GM23338 (cell line): ENCODE measurements at regions not wholly inside any gene's neighbourhood (a gene's known extent, or its start where the extent isn't known, plus 50 kb on each side); places are given as distances from the start of the nearest gene placed in this dataset.

Source experiments
- ATAC-seq: fragments of 200-7000 bp; cut with Tn5 transposase; 3 replicates; pipeline ENCODE4 v1.9.1; 2020
- DNase-seq: peaks from one replicate; pipeline ENCODE4 v3.0.0-alpha.2; 2015; ENCODE audit warnings: low spot score
- H2AFZ ChIP-seq: fragments of 200-600 bp; sonication (generic); 2 replicates; pipeline ENCODE4 v1.8.0; 2016; ENCODE audit warnings: antibody characterized with exemption, mild to moderate bottlenecking, moderate library complexity
- H3F3A ChIP-seq: fragments of 200-600 bp; sonication (generic); replicated peaks from 2 replicates; pipeline ENCODE4 v1.8.0; 2017; ENCODE audit warnings: antibody characterized with exemption, mixed run types, low read depth
- H3K27ac ChIP-seq: fragments of 200-600 bp; sonication (generic); 2 replicates; pipeline ENCODE4 v1.6.1; 2016; ENCODE audit warnings: low read depth
- H3K27me3 ChIP-seq: fragments of 200-600 bp; sonication (generic); 2 replicates; pipeline ENCODE4 v1.8.0; 2016; ENCODE audit warnings: mild to moderate bottlenecking, mixed run types, moderate library complexity; ENCODE audit not compliant: insufficient read depth
- H3K36me3 ChIP-seq: fragments of 200-600 bp; sonication (generic); 2 replicates; pipeline ENCODE4 v1.8.0; 2016; ENCODE audit warnings: mild to moderate bottlenecking; ENCODE audit not compliant: insufficient read depth
- H3K4me1 ChIP-seq: fragments of 200-600 bp; sonication (generic); 2 replicates; pipeline ENCODE4 v1.8.0; 2016; ENCODE audit warnings: mild to moderate bottlenecking, moderate library complexity; ENCODE audit not compliant: insufficient read depth
- H3K4me2 ChIP-seq: fragments of 200-600 bp; sonication (generic); 2 replicates; pipeline ENCODE4 v1.7.1; 2017; ENCODE audit warnings: mixed run types
- H3K4me3 ChIP-seq: fragments of 200-600 bp; sonication (generic); 2 replicates; pipeline ENCODE4 v1.6.1; 2016; ENCODE audit warnings: mixed run types
- H3K79me2 ChIP-seq: fragments of 200-600 bp; sonication (generic); replicated peaks from 2 replicates; pipeline ENCODE4 v1.8.0; 2017; ENCODE audit warnings: mild to moderate bottlenecking; ENCODE audit not compliant: insufficient read depth
- H3K9me2 ChIP-seq: fragments of 200-600 bp; sonication (generic); 2 replicates; pipeline ENCODE4 v1.8.0; 2017; ENCODE audit not compliant: insufficient read depth
- H4K20me1 ChIP-seq: fragments of 200-600 bp; sonication (generic); replicated peaks from 2 replicates; pipeline ENCODE4 v1.8.0; 2017; ENCODE audit warnings: mild to moderate bottlenecking; ENCODE audit not compliant: insufficient read depth
- H3K27ac Mint-ChIP-seq: 2 replicates; pipeline ENCODE4 v1.8.0; 2020; ENCODE audit warnings: inconsistent platforms, mild to moderate bottlenecking, moderate library complexity, mixed read lengths
- H3K27me3 Mint-ChIP-seq: 3 replicates; pipeline ENCODE4 v1.8.0; 2022; ENCODE audit warnings: low read depth, mild to moderate bottlenecking, moderate library complexity, mixed read lengths, inconsistent platforms; ENCODE audit not compliant: insufficient read depth, poor library complexity
- H3K36me3 Mint-ChIP-seq: 3 replicates; pipeline ENCODE4 v1.8.0; 2021; ENCODE audit warnings: low read depth, mild to moderate bottlenecking, inconsistent platforms, moderate library complexity, mixed read lengths
- H3K4me1 Mint-ChIP-seq: 3 replicates; pipeline ENCODE4 v1.8.0; 2020; ENCODE audit warnings: mild to moderate bottlenecking, inconsistent platforms, mixed read lengths
- H3K4me3 Mint-ChIP-seq: 3 replicates; pipeline ENCODE4 v1.8.0; 2021; ENCODE audit warnings: moderate library complexity, mild to moderate bottlenecking, inconsistent platforms, mixed read lengths
- H3K9me3 Mint-ChIP-seq: 3 replicates; pipeline ENCODE4 v1.8.0; 2020; ENCODE audit warnings: moderate library complexity, mild to moderate bottlenecking, inconsistent platforms, mixed read lengths
- CREB1 ChIP-seq: fragments of 250-450 bp; sonication (Bioruptor Pico); IDR thresholded peaks from 2 replicates; pipeline ENCODE4 v1.5.0; 2020; ENCODE audit warnings: low read depth, mild to moderate bottlenecking, moderate library complexity
- EZH2 ChIP-seq: fragments of 200-600 bp; sonication (generic); IDR thresholded peaks from one replicate; pipeline ENCODE4 v1.8.0; 2017; ENCODE audit warnings: antibody characterized with exemption, mild to moderate bottlenecking, low read depth; ENCODE audit not compliant: unreplicated experiment
- EZH2phosphoT487 ChIP-seq: fragments of 200-600 bp; sonication (generic); IDR thresholded peaks from one replicate; pipeline ENCODE4 v1.8.1; 2018; ENCODE audit warnings: antibody characterized with exemption; ENCODE audit not compliant: unreplicated experiment
- JUNB ChIP-seq: IDR thresholded peaks from one replicate; pipeline ENCODE4 v1.6.1; 2016; ENCODE audit warnings: antibody characterized with exemption; ENCODE audit not compliant: unreplicated experiment
- NANOG ChIP-seq: IDR thresholded peaks from 2 replicates; pipeline ENCODE4 v1.6.1; 2016; ENCODE audit warnings: antibody characterized with exemption, borderline replicate concordance
- POLR2AphosphoS5 ChIP-seq: IDR thresholded peaks from 2 replicates; pipeline ENCODE4 v1.6.1; 2016; ENCODE audit warnings: antibody characterized with exemption, low read depth
- STAT1 ChIP-seq: IDR thresholded peaks from one replicate; pipeline ENCODE4 v1.6.1; 2016; ENCODE audit warnings: antibody characterized with exemption; ENCODE audit not compliant: unreplicated experiment
- ZNF114 ChIP-seq: fragments of 250-450 bp; sonication (Bioruptor Pico); IDR thresholded peaks from 2 replicates; pipeline ENCODE4 v1.5.0; 2020; ENCODE audit warnings: mild to moderate bottlenecking, moderate library complexity
- ZNF331 ChIP-seq: fragments of 250-450 bp; sonication (Bioruptor Pico); IDR thresholded peaks from 2 replicates; pipeline ENCODE4 v1.5.0; 2020; ENCODE audit warnings: low read depth, mild to moderate bottlenecking, moderate library complexity
- TF ChIP-seq, protein P1 (sequence below), 2 experiments: fragments of 200-600 bp in 1 of 2; sonication (generic) in 1 of 2; conservative IDR thresholded peaks; 2 replicates each; pipeline versions ENCODE4 v1.5.1 to v1.6.1; 2016 to 2017; ENCODE audit warnings: antibody characterized with exemption in 2 of 2, low read depth in 2 of 2, mild to moderate bottlenecking in 2 of 2, moderate library complexity in 1 of 2
- TF ChIP-seq, protein P2 (sequence below): IDR thresholded peaks from one replicate; pipeline ENCODE4 v1.6.1; 2018; ENCODE audit warnings: antibody characterized with exemption; ENCODE audit not compliant: unreplicated experiment
- TF ChIP-seq, protein P3 (sequence below): IDR thresholded peaks from 2 replicates; pipeline ENCODE4 v1.6.1; 2016; ENCODE audit warnings: antibody characterized with exemption
- TF ChIP-seq, protein P4 (sequence below): fragments of 250-450 bp; sonication (Bioruptor Pico); IDR thresholded peaks from 2 replicates; pipeline ENCODE4 v1.5.0; 2020; ENCODE audit warnings: mild to moderate bottlenecking, moderate library complexity

DNA sequence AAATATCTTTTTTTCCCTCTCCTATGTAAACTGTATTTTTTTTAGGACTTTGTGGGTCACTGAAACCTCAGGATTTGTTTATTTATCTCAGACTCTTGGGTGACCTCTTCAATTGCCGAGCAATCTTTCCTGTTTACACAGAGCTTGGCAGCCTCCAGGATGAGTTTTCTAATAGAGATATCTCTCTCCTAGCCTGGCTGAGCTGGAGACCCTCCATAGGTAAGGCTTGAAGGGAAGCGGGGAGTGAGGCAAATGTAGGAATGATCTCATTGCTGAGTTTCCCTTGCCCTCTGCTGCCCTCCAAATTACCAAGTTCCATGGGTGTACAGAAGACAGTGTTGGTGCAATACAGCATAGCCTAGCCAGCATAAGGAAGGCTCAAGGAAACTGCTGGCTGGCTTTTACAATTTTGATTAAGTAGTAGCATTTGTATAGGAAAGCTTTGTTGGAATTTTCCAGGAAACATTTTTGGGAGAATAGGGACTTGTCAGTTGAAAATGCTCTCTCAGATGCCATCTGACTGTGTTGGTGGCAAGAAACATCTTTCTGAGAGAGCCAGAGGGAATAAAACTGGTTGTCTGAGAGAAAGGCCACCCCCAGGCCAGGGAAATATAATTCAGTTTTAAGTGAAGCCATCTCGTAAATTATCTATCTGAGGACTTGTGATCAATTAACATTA is 116.0 kb downstream of the NMUR2 start:
- Histone ChIP-seq H4K20me1 (no peaks in the 10 kb centered on the region), H3K4me1 (no peaks in the 10 kb centered on the region), H3K9me2 (no peaks in the 10 kb centered on the region), H3K79me2 (no peaks in the 10 kb centered on the region), H3K27me3 (no peaks in the 10 kb centered on the region), H2AFZ (no peak overlapping the region), H3K4me2 (no peak overlapping the region), H3K4me3 (no peak overlapping the region), H3K27ac (no peak overlapping the region), H3F3A (no peaks in the 10 kb centered on the region), H3K36me3 (no peaks in the 10 kb centered on the region)
- peaks cover 4% of the 10 kb centered on the region; the same call in 1 of the 3 replicates for H3K4me1 Mint-ChIP-seq
- H3K36me3 Mint-ChIP-seq = no peaks in the 10 kb centered on the region
- no peak overlapping the region for H3K4me3 Mint-ChIP-seq
- no peak for ATAC-seq
- no peak for TF ChIP-seq NANOG
- TF ChIP-seq, protein P1, sequence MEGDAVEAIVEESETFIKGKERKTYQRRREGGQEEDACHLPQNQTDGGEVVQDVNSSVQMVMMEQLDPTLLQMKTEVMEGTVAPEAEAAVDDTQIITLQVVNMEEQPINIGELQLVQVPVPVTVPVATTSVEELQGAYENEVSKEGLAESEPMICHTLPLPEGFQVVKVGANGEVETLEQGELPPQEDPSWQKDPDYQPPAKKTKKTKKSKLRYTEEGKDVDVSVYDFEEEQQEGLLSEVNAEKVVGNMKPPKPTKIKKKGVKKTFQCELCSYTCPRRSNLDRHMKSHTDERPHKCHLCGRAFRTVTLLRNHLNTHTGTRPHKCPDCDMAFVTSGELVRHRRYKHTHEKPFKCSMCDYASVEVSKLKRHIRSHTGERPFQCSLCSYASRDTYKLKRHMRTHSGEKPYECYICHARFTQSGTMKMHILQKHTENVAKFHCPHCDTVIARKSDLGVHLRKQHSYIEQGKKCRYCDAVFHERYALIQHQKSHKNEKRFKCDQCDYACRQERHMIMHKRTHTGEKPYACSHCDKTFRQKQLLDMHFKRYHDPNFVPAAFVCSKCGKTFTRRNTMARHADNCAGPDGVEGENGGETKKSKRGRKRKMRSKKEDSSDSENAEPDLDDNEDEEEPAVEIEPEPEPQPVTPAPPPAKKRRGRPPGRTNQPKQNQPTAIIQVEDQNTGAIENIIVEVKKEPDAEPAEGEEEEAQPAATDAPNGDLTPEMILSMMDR (conservative IDR thresholded peaks at IDR 0.05; ENCODE audit: low read depth in 2 of 2) = no peak
- TF ChIP-seq ZNF331 (CRISPR knock-in tag) = no peak
- no peak for TF ChIP-seq EZH2
- no peak for TF ChIP-seq CREB1 (CRISPR knock-in tag)
- TF ChIP-seq EZH2phosphoT487 = no peak
- no peak for TF ChIP-seq ZNF114
- TF ChIP-seq, protein P2, sequence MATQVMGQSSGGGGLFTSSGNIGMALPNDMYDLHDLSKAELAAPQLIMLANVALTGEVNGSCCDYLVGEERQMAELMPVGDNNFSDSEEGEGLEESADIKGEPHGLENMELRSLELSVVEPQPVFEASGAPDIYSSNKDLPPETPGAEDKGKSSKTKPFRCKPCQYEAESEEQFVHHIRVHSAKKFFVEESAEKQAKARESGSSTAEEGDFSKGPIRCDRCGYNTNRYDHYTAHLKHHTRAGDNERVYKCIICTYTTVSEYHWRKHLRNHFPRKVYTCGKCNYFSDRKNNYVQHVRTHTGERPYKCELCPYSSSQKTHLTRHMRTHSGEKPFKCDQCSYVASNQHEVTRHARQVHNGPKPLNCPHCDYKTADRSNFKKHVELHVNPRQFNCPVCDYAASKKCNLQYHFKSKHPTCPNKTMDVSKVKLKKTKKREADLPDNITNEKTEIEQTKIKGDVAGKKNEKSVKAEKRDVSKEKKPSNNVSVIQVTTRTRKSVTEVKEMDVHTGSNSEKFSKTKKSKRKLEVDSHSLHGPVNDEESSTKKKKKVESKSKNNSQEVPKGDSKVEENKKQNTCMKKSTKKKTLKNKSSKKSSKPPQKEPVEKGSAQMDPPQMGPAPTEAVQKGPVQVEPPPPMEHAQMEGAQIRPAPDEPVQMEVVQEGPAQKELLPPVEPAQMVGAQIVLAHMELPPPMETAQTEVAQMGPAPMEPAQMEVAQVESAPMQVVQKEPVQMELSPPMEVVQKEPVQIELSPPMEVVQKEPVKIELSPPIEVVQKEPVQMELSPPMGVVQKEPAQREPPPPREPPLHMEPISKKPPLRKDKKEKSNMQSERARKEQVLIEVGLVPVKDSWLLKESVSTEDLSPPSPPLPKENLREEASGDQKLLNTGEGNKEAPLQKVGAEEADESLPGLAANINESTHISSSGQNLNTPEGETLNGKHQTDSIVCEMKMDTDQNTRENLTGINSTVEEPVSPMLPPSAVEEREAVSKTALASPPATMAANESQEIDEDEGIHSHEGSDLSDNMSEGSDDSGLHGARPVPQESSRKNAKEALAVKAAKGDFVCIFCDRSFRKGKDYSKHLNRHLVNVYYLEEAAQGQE = no peak
- TF ChIP-seq, protein P3, sequence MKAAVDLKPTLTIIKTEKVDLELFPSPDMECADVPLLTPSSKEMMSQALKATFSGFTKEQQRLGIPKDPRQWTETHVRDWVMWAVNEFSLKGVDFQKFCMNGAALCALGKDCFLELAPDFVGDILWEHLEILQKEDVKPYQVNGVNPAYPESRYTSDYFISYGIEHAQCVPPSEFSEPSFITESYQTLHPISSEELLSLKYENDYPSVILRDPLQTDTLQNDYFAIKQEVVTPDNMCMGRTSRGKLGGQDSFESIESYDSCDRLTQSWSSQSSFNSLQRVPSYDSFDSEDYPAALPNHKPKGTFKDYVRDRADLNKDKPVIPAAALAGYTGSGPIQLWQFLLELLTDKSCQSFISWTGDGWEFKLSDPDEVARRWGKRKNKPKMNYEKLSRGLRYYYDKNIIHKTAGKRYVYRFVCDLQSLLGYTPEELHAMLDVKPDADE = no peak
- no peak for TF ChIP-seq JUNB
- no peak for TF ChIP-seq POLR2AphosphoS5
- TF ChIP-seq, protein P4, sequence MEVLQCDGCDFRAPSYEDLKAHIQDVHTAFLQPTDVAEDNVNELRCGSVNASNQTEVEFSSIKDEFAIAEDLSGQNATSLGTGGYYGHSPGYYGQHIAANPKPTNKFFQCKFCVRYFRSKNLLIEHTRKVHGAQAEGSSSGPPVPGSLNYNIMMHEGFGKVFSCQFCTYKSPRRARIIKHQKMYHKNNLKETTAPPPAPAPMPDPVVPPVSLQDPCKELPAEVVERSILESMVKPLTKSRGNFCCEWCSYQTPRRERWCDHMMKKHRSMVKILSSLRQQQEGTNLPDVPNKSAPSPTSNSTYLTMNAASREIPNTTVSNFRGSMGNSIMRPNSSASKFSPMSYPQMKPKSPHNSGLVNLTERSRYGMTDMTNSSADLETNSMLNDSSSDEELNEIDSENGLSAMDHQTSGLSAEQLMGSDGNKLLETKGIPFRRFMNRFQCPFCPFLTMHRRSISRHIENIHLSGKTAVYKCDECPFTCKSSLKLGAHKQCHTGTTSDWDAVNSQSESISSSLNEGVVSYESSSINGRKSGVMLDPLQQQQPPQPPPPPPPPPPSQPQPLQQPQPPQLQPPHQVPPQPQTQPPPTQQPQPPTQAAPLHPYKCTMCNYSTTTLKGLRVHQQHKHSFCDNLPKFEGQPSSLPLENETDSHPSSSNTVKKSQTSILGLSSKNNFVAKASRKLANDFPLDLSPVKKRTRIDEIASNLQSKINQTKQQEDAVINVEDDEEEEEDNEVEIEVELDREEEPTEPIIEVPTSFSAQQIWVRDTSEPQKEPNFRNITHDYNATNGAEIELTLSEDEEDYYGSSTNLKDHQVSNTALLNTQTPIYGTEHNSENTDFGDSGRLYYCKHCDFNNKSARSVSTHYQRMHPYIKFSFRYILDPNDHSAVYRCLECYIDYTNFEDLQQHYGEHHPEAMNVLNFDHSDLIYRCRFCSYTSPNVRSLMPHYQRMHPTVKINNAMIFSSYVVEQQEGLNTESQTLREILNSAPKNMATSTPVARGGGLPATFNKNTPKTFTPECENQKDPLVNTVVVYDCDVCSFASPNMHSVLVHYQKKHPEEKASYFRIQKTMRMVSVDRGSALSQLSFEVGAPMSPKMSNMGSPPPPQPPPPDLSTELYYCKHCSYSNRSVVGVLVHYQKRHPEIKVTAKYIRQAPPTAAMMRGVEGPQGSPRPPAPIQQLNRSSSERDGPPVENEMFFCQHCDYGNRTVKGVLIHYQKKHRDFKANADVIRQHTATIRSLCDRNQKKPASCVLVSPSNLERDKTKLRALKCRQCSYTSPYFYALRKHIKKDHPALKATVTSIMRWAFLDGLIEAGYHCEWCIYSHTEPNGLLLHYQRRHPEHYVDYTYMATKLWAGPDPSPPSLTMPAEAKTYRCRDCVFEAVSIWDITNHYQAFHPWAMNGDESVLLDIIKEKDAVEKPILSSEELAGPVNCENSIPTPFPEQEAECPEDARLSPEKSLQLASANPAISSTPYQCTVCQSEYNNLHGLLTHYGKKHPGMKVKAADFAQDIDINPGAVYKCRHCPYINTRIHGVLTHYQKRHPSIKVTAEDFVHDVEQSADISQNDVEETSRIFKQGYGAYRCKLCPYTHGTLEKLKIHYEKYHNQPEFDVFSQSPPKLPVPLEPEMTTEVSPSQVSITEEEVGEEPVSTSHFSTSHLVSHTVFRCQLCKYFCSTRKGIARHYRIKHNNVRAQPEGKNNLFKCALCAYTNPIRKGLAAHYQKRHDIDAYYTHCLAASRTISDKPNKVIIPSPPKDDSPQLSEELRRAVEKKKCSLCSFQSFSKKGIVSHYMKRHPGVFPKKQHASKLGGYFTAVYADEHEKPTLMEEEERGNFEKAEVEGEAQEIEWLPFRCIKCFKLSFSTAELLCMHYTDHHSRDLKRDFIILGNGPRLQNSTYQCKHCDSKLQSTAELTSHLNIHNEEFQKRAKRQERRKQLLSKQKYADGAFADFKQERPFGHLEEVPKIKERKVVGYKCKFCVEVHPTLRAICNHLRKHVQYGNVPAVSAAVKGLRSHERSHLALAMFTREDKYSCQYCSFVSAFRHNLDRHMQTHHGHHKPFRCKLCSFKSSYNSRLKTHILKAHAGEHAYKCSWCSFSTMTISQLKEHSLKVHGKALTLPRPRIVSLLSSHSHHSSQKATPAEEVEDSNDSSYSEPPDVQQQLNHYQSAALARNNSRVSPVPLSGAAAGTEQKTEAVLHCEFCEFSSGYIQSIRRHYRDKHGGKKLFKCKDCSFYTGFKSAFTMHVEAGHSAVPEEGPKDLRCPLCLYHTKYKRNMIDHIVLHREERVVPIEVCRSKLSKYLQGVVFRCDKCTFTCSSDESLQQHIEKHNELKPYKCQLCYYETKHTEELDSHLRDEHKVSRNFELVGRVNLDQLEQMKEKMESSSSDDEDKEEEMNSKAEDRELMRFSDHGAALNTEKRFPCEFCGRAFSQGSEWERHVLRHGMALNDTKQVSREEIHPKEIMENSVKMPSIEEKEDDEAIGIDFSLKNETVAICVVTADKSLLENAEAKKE (CRISPR knock-in tag) = no peak
- TF ChIP-seq STAT1 = no peak
- no peaks in the 10 kb centered on the region for H3K9me3 Mint-ChIP-seq
- no peak overlapping the region for H3K27ac Mint-ChIP-seq
- peaks cover 1% of the 10 kb centered on the region for H3K27me3 Mint-ChIP-seq
- DNase-seq = no peak
